ENCODE measurements at regions not wholly inside any gene's neighbourhood (a gene's known extent, or its start where the extent isn't known, plus 50 kb on each side); places are given as distances from the start of the nearest gene placed in this dataset.

GRCh38 chr9:17962747-17963146, 383.9 kb downstream of the SH3GL2 start:
- Histone ChIP-seq H3K4me3 (ENCODE audit: low read length in 2 of 2) (no peak overlapping the region), H3K9me3 (ENCODE audit: control insufficient read depth in 2 of 2, low read length in 2 of 2) (no peaks in the 10 kb centered on the region), H3K27me3 (ENCODE audit: control insufficient read depth in 2 of 2, insufficient read depth in 2 of 2, low read length in 2 of 2) (no peaks in the 10 kb centered on the region), H3K4me1 (ENCODE audit: control insufficient read depth in 2 of 2, insufficient read depth in 2 of 2, low read length in 2 of 2) (peaks cover 0 to under 1% of the 10 kb centered on the region in 2 donors), H3K9ac (ENCODE audit: low read depth in 1 of 2, low read length in 2 of 2) (no peak overlapping the region), H3K27ac (ENCODE audit: low read depth in 2 of 2, low read length in 2 of 2) (no peak overlapping the region), H3K36me3 (ENCODE audit: control insufficient read depth in 2 of 2, insufficient read depth in 2 of 2, low read length in 2 of 2) (no peaks in the 10 kb centered on the region)

- H3K9me3 ChIP-seq (ENCODE audit: control insufficient read depth in 2 of 2, low read length in 2 of 2) = no peaks in the 10 kb centered on the region
- no peak overlapping the region for H3K9ac ChIP-seq (ENCODE audit: low read depth in 1 of 2, low read length in 2 of 2)
- H3K4me3 ChIP-seq (ENCODE audit: low read length in 2 of 2) = no peak overlapping the region
- H3K27ac ChIP-seq (ENCODE audit: low read depth in 2 of 2, low read length in 2 of 2) = no peak overlapping the region
- no peaks in the 10 kb centered on the region for H3K36me3 ChIP-seq (ENCODE audit: control insufficient read depth in 2 of 2, insufficient read depth in 2 of 2, low read length in 2 of 2)
- peaks cover 0 to 7% of the 10 kb centered on the region in 2 donors for H3K4me1 ChIP-seq (ENCODE audit: control insufficient read depth in 2 of 2, insufficient read depth in 2 of 2, low read length in 2 of 2)
- H3K27me3 ChIP-seq (ENCODE audit: control insufficient read depth in 2 of 2, insufficient read depth in 2 of 2, low read length in 2 of 2) = no peaks in the 10 kb centered on the region
These were observed 384.6 kb downstream of the SH3GL2 start for GRCh38 chr9:17963498-17963897.

- Histone ChIP-seq H3K9me3 (ENCODE audit: control insufficient read depth in 2 of 2, low read length in 2 of 2) (no peaks in the 10 kb centered on the region), H3K9ac (ENCODE audit: low read depth in 1 of 2, low read length in 2 of 2) (no peak overlapping the region), H3K27me3 (ENCODE audit: control insufficient read depth in 2 of 2, insufficient read depth in 2 of 2, low read length in 2 of 2) (no peaks in the 10 kb centered on the region), H3K4me3 (ENCODE audit: low read length in 2 of 2) (no peak overlapping the region), H3K27ac (ENCODE audit: low read depth in 2 of 2, low read length in 2 of 2) (no peak overlapping the region), H3K4me1 (ENCODE audit: control insufficient read depth in 2 of 2, insufficient read depth in 2 of 2, low read length in 2 of 2) (peaks cover 4 to 12% of the 10 kb centered on the region in 2 donors), H3K36me3 (ENCODE audit: control insufficient read depth in 2 of 2, insufficient read depth in 2 of 2, low read length in 2 of 2) (no peaks in the 10 kb centered on the region)
These were observed 388.9 kb downstream of the SH3GL2 start for GRCh38 chr9:17967731-17968130.

- H3K27ac ChIP-seq (ENCODE audit: low read depth in 2 of 2, low read length in 2 of 2) = no peak overlapping the region
- no peak overlapping the region for H3K9ac ChIP-seq (ENCODE audit: low read depth in 1 of 2, low read length in 2 of 2)
- no peaks in the 10 kb centered on the region for H3K9me3 ChIP-seq (ENCODE audit: control insufficient read depth in 2 of 2, low read length in 2 of 2)
- no peak overlapping the region for H3K4me3 ChIP-seq (ENCODE audit: low read length in 2 of 2)
- peaks cover 4 to 12% of the 10 kb centered on the region in 2 donors for H3K4me1 ChIP-seq (ENCODE audit: control insufficient read depth in 2 of 2, insufficient read depth in 2 of 2, low read length in 2 of 2)
- H3K36me3 ChIP-seq (ENCODE audit: control insufficient read depth in 2 of 2, insufficient read depth in 2 of 2, low read length in 2 of 2) = no peaks in the 10 kb centered on the region
- H3K27me3 ChIP-seq (ENCODE audit: control insufficient read depth in 2 of 2, insufficient read depth in 2 of 2, low read length in 2 of 2) = no peaks in the 10 kb centered on the region
These were observed 390.4 kb downstream of the SH3GL2 start for GRCh38 chr9:17969232-17969631.

- no peaks in the 10 kb centered on the region for H3K9me3 ChIP-seq (ENCODE audit: control insufficient read depth in 2 of 2, low read length in 2 of 2)
- no peaks in the 10 kb centered on the region for H3K36me3 ChIP-seq (ENCODE audit: control insufficient read depth in 2 of 2, insufficient read depth in 2 of 2, low read length in 2 of 2)
- H3K4me3 ChIP-seq (ENCODE audit: low read length in 2 of 2) = no peak overlapping the region
- H3K9ac ChIP-seq (ENCODE audit: low read depth in 1 of 2, low read length in 2 of 2) = no peak overlapping the region
- no peaks in the 10 kb centered on the region for H3K27me3 ChIP-seq (ENCODE audit: control insufficient read depth in 2 of 2, insufficient read depth in 2 of 2, low read length in 2 of 2)
- peak overlapping the region in 1 of 2 donors; percentile 40 for H3K27ac ChIP-seq (ENCODE audit: low read depth in 2 of 2, low read length in 2 of 2)
- peaks cover 4 to 12% of the 10 kb centered on the region in 2 donors for H3K4me1 ChIP-seq (ENCODE audit: control insufficient read depth in 2 of 2, insufficient read depth in 2 of 2, low read length in 2 of 2)
These were observed 391.4 kb downstream of the SH3GL2 start for GRCh38 chr9:17970277-17970676.

GRCh38 chr9:17978773-17979172, 399.9 kb downstream of the SH3GL2 start:
- Histone ChIP-seq H3K4me3 (ENCODE audit: low read length in 2 of 2) (no peak overlapping the region), H3K9ac (ENCODE audit: low read depth in 1 of 2, low read length in 2 of 2) (no peak overlapping the region), H3K27ac (ENCODE audit: low read depth in 2 of 2, low read length in 2 of 2) (no peak overlapping the region), H3K36me3 (ENCODE audit: control insufficient read depth in 2 of 2, insufficient read depth in 2 of 2, low read length in 2 of 2) (no peaks in the 10 kb centered on the region), H3K9me3 (ENCODE audit: control insufficient read depth in 2 of 2, low read length in 2 of 2) (peaks cover 0 to 4% of the 10 kb centered on the region in 2 donors), H3K27me3 (ENCODE audit: control insufficient read depth in 2 of 2, insufficient read depth in 2 of 2, low read length in 2 of 2) (no peaks in the 10 kb centered on the region), H3K4me1 (ENCODE audit: control insufficient read depth in 2 of 2, insufficient read depth in 2 of 2, low read length in 2 of 2) (no peaks in the 10 kb centered on the region)

GRCh38 chr9:17986595-17986994, 407.7 kb downstream of the SH3GL2 start:
- Histone ChIP-seq H3K27me3 (ENCODE audit: control insufficient read depth in 2 of 2, insufficient read depth in 2 of 2, low read length in 2 of 2) (no peaks in the 10 kb centered on the region), H3K4me1 (ENCODE audit: control insufficient read depth in 2 of 2, insufficient read depth in 2 of 2, low read length in 2 of 2) (peaks cover 6 to 10% of the 10 kb centered on the region in 2 donors), H3K36me3 (ENCODE audit: control insufficient read depth in 2 of 2, insufficient read depth in 2 of 2, low read length in 2 of 2) (no peaks in the 10 kb centered on the region), H3K9ac (ENCODE audit: low read depth in 1 of 2, low read length in 2 of 2) (no peak overlapping the region), H3K9me3 (ENCODE audit: control insufficient read depth in 2 of 2, low read length in 2 of 2) (no peaks in the 10 kb centered on the region), H3K4me3 (ENCODE audit: low read length in 2 of 2) (no peak overlapping the region), H3K27ac (ENCODE audit: low read depth in 2 of 2, low read length in 2 of 2) (peak overlapping the region in 1 of 2 donors; percentile 1)

GRCh38 chr9:17987189-17987588, 408.3 kb downstream of the SH3GL2 start:
- Histone ChIP-seq H3K4me1 (ENCODE audit: control insufficient read depth in 2 of 2, insufficient read depth in 2 of 2, low read length in 2 of 2) (peaks cover 6 to 10% of the 10 kb centered on the region in 2 donors), H3K9ac (ENCODE audit: low read depth in 1 of 2, low read length in 2 of 2) (no peak overlapping the region), H3K9me3 (ENCODE audit: control insufficient read depth in 2 of 2, low read length in 2 of 2) (no peaks in the 10 kb centered on the region), H3K4me3 (ENCODE audit: low read length in 2 of 2) (no peak overlapping the region), H3K36me3 (ENCODE audit: control insufficient read depth in 2 of 2, insufficient read depth in 2 of 2, low read length in 2 of 2) (no peaks in the 10 kb centered on the region), H3K27me3 (ENCODE audit: control insufficient read depth in 2 of 2, insufficient read depth in 2 of 2, low read length in 2 of 2) (no peaks in the 10 kb centered on the region), H3K27ac (ENCODE audit: low read depth in 2 of 2, low read length in 2 of 2) (peak overlapping the region in 1 of 2 donors; percentile 1)

GRCh38 chr9:17988489-17988888, 409.6 kb downstream of the SH3GL2 start:
- no peak overlapping the region for H3K9ac ChIP-seq (ENCODE audit: low read depth in 1 of 2, low read length in 2 of 2)
- no peaks in the 10 kb centered on the region for H3K9me3 ChIP-seq (ENCODE audit: control insufficient read depth in 2 of 2, low read length in 2 of 2)
- H3K4me3 ChIP-seq (ENCODE audit: low read length in 2 of 2) = no peak overlapping the region
- H3K36me3 ChIP-seq (ENCODE audit: control insufficient read depth in 2 of 2, insufficient read depth in 2 of 2, low read length in 2 of 2) = no peaks in the 10 kb centered on the region
- no peaks in the 10 kb centered on the region for H3K27me3 ChIP-seq (ENCODE audit: control insufficient read depth in 2 of 2, insufficient read depth in 2 of 2, low read length in 2 of 2)
- peaks cover 6 to 21% of the 10 kb centered on the region in 2 donors for H3K4me1 ChIP-seq (ENCODE audit: control insufficient read depth in 2 of 2, insufficient read depth in 2 of 2, low read length in 2 of 2)
- H3K27ac ChIP-seq (ENCODE audit: low read depth in 2 of 2, low read length in 2 of 2) = no peak overlapping the region

GRCh38 chr9:17990602-17991001, 411.7 kb downstream of the SH3GL2 start:
- H3K9me3 ChIP-seq (ENCODE audit: control insufficient read depth in 2 of 2, low read length in 2 of 2) = no peaks in the 10 kb centered on the region
- H3K4me3 ChIP-seq (ENCODE audit: low read length in 2 of 2) = no peak overlapping the region
- H3K27ac ChIP-seq (ENCODE audit: low read depth in 2 of 2, low read length in 2 of 2) = no peak overlapping the region
- H3K4me1 ChIP-seq (ENCODE audit: control insufficient read depth in 2 of 2, insufficient read depth in 2 of 2, low read length in 2 of 2) = peaks cover 9 to 32% of the 10 kb centered on the region in 2 donors
- H3K27me3 ChIP-seq (ENCODE audit: control insufficient read depth in 2 of 2, insufficient read depth in 2 of 2, low read length in 2 of 2) = no peaks in the 10 kb centered on the region
- H3K9ac ChIP-seq (ENCODE audit: low read depth in 1 of 2, low read length in 2 of 2) = no peak overlapping the region
- H3K36me3 ChIP-seq (ENCODE audit: control insufficient read depth in 2 of 2, insufficient read depth in 2 of 2, low read length in 2 of 2) = no peaks in the 10 kb centered on the region

GRCh38 chr9:17993024-17993423, 414.2 kb downstream of the SH3GL2 start:
- Histone ChIP-seq H3K27ac (ENCODE audit: low read depth in 2 of 2, low read length in 2 of 2) (peak overlapping the region in 1 of 2 donors; percentile 20), H3K4me3 (ENCODE audit: low read length in 2 of 2) (no peak overlapping the region), H3K4me1 (ENCODE audit: control insufficient read depth in 2 of 2, insufficient read depth in 2 of 2, low read length in 2 of 2) (peaks cover 4 to 21% of the 10 kb centered on the region in 2 donors), H3K27me3 (ENCODE audit: control insufficient read depth in 2 of 2, insufficient read depth in 2 of 2, low read length in 2 of 2) (no peaks in the 10 kb centered on the region), H3K9ac (ENCODE audit: low read depth in 1 of 2, low read length in 2 of 2) (no peak overlapping the region), H3K36me3 (ENCODE audit: control insufficient read depth in 2 of 2, insufficient read depth in 2 of 2, low read length in 2 of 2) (no peaks in the 10 kb centered on the region), H3K9me3 (ENCODE audit: control insufficient read depth in 2 of 2, low read length in 2 of 2) (no peaks in the 10 kb centered on the region)

Data from mucosa of rectum (tissue), 2 donors.